LoVo (cell line): ENCODE measurements at regions not wholly inside any gene's neighbourhood (a gene's known extent, or its start where the extent isn't known, plus 50 kb on each side); places are given as distances from the start of the nearest gene placed in this dataset.
"Not testable (repeated sequence)": the region's sequence is repeated elsewhere in the genome, so short reads cannot be mapped to it uniquely, and the experiment has no call there.

Experiments
- DNase-seq: peaks from one replicate; pipeline ENCODE4 v3.0.0-alpha.2; 2016; ENCODE audit warnings: low spot score

- no peak for DNase-seq
Observed at GRCh38 chr3:27779176-27779575, 57.1 kb upstream of the EOMES start.

DNA sequence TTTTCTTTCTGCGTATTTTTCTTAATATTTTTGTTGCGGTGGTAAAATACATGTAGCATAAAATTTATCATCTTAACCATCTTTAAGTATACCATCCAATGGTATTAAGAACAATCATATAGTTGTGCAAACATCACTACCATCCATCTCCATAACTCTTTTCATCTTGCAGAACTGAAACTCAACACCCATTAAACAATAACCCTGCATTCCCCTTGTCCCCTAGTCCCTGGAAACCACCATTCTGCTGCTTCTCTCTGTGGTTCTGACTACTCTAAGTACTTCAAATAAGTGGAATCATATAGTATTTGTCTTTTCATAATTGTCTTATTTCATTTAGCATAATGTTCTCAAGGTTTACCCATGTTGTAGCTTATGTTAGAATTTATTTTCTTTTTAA, 67.3 kb upstream of the EOMES start:
- no peak for DNase-seq

DNA sequence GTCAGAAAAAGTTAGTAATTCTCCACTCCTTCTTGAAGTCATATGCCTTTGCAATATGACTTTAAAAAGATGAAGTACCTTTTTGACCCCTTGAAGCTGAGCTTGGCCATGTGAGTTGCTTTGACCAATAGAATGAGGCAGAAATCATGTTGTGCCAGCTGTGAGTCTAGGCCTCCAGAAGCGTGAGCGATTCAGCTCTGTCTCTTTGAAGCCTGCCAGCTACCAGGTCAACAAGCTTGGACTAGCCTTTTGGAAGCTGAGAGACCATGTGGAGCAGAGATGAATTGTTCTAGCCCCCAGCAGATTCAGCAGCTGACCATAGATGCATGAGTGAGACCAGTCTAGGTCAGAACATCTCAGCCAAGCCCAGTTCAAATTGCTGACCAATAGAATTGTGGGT, 69.8 kb upstream of the EOMES start:
- no peak for DNase-seq

DNA sequence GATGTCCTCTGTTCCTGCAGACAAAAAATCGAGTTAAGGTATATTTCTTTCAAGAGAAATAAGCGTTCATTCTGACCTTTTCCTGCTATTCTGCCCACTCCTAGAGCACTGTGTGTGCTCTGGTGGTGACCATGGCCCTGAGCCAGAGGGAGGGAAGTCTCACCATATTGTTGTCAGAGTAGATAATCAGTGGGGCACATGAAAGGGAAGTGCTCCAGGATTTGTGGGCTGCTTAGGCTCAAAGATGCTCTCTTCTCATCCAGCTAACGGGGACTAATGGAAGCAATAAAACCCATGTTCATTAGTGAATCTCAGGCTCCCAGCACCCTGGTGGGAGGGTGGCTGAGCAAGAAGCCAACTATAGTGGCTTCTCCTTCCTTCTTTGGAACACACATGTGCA, 70.7 kb upstream of the EOMES start:
- no peak for DNase-seq

- no peak for DNase-seq
Observed at GRCh38 chr3:27794211-27794610, 72.1 kb upstream of the EOMES start.

- DNase-seq: no peak
Observed at GRCh38 chr3:27796365-27796875, 74.3 kb upstream of the EOMES start.

DNA sequence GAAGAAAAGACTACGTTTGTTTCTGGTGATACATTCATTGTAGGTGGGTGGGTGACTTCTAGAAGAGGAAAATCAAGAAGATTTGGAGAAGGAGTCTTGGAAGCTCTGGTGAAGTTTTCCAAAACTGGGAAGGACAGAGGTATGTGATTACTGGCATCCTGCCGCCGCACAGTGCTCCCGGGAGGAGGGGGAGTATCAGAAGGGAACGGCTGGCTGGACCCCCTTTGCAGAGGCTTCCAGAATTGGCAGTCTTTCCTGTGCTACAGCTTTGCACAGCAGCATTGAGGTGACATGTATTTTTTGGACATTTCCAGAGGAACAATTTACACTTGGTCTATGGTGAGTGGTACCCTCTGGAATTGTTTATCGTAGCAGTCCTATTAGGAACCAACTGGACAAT, 75.7 kb upstream of the EOMES start:
- DNase-seq: no peak

DNA sequence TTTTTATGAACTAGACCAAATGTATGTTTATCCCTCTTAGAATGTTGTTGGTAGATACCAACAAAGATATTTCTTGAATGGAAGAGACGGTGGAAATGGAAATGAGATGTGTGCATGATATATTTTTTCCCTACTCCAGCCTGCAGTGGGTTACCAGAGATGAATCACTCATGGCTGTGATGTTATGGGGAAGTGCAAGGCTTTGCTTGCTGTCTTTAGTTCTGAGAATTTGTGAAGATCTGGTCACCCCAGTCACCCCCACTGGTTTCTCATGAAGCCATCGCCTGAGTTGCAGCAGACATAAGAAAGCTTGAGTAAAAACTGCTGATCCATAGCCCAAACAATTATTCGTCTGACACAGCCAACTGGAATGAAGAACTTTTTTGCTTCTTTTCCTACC, 78.1 kb upstream of the EOMES start:
- DNase-seq: no peak

GRCh38 chr3:27802425-27802824, 80.3 kb upstream of the EOMES start:
- DNase-seq: no peak

GRCh38 chr3:27802849-27803248, 80.7 kb upstream of the EOMES start:
- no peak for DNase-seq

DNA sequence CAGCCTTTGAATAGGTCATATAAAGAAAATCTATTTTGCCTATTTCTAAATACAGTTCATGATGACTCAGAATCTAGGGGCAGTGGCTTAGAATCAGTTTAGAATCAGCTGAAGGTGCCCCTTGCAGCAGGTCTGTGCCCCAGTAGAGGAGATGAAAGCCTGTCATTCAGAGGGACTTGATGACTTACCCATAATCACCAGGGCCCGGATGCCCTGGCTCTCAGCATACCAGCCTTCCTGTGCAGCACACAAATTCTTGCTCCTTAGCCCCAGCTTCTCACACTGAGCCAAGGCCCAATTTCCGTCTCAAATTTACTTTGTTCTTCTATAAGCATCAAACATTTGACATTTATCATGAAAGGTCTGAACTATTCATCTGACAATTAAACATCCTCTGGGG, 83.2 kb upstream of the EOMES start:
- DNase-seq: no peak

DNA sequence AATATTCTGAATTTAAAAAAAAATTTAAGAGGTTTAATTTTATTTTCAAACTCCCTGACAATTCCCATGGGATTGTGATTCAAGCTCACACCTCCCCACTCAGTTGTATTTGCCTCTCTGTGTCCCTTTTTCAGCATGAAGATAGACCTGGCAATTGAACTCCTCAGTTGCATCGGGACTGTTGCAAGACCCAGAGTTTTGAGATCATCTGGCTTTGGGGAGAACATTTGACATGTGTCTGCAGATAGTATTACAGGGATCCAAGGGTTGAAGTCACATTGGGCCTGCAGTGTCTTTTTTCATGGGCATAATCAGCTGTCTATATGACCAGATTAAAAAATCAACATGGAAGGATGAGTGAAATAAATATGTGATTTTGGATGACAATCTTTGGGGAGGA, 91.1 kb upstream of the EOMES start:
- no peak for DNase-seq

- not testable (repeated sequence) for DNase-seq
Observed at GRCh38 chr3:27821609-27822008, 99.5 kb upstream of the EOMES start.

GRCh38 chr3:27824312-27825200, 102.4 kb upstream of the EOMES start:
- DNase-seq: no peak

- no peak for DNase-seq
Observed at GRCh38 chr3:27826448-27826847, 104.3 kb upstream of the EOMES start.

DNA sequence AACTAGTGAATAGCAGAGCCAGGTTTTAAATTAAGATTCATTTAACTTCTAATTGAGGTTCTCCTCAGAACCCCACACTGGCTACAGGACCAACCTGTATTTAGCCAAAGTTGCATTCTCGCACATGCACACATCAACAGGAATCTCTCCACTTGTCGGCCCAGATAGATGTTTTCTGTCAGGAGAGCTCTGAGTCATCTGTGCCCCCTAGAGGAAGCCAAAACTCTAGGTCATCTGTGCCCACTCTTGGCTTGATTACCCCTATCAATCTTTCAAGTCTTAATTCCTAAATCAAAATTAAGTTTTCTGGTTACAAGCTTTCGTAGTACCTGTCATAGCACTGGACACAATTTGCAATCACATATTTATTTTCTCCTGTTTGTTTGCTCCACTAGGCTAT, 104.9 kb upstream of the EOMES start:
- DNase-seq: no peak

DNA sequence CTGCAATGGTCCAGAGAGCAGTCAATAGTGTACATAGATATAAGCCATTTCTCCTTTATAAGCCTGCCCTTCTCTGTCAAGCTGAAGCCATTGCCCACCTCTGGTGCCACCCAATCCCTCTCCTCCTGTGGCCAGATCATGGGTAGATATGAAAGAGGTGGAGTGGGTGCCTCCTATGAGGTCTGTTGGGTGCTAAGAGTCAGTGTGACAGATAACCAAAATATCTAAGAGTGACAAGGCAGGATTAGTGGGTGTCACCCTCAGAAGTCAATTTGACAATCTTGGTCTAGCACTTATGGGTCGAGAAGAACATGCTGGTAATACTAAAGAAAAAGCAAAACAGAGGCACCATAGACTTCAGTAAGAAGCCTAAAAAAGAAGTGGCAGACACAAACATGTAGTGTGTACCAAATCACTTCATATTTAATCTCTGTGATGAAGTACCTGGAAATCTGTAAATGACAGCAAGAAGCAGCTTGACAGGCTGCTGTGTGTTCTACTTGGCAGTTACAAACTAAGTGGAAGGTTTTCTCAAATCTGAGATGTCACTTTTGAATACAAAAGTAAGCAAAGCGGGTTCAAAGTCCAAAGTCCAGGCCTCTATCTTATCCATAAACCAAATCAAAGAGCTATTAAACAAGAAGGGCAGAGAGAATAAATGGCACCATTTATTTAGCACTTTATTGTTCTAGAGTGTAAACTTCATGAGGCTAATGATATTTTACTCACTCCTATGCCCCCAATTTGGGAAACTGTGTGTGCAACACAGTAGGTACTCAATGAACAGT, 118.9 kb upstream of the EOMES start:
- DNase-seq: peak; percentile 21

DNA sequence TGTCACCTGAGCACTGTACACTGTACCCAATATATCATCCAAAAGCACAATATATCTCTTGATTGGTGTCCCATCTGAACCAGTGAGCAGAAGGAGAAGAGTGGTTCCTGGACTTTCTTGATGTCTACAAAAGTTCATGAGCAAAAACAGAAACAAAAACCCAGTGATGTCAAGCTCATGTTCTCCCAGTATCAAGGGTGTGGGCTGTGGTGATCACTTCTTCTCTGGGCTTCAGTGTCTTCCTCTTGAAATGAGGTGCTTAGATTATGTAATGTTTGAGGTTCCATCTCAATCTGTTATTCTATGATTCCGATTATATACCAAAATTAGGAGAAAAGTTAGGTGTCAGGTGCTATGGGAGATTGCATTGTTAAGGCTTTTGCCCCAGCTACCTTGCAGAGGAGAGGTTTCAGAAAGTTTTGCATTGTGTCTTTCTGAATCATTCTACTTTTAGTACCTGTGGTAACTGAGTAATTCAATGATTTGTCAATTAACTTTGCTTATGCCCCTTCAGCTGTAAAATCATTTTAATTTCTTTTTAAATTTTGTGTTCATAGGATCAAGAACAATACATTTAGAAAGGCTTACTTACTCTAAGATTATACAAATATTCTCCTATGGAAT, 122.0 kb upstream of the EOMES start:
- no peak for DNase-seq

GRCh38 chr3:27847697-27848096, 125.6 kb upstream of the EOMES start:
- DNase-seq: no peak

DNA sequence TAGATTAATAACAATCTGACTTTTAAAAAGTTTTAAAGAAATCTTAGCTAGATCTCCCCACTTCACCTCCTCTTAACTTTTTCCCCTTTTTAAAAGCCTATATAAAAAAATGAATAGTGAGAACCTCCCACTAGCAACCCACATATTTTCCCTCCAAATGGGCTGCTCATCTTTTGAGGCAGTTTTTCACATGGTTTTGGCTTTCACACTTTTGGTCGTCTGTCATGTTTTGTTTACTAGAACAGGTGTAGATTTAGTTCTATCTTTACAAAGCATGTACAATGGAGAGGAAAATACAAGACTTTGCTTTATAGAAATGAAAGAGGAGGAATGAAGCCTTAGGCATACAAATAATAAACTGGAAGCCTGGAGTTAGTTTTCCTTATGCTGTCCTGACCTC, 126.7 kb upstream of the EOMES start:
- no peak for DNase-seq

- peak; percentile 45 for DNase-seq
Observed at GRCh38 chr3:27859821-27860220, 137.7 kb upstream of the EOMES start.
